ENCODE measurements at regions not wholly inside any gene's neighbourhood (a gene's known extent, or its start where the extent isn't known, plus 50 kb on each side); places are given as distances from the start of the nearest gene placed in this dataset.
"Not testable (repeated sequence)": the region's sequence is repeated elsewhere in the genome, so short reads cannot be mapped to it uniquely, and the experiment has no call there.

- no peak overlapping the region for H3K27ac Mint-ChIP-seq
- H3K4me3 Mint-ChIP-seq = no peak overlapping the region
- no peaks in the 10 kb centered on the region for H3K36me3 Mint-ChIP-seq (ENCODE audit: low read depth)
- H3K4me1 Mint-ChIP-seq = no peaks in the 10 kb centered on the region
- DNase-seq = no peak
- ChIA-PET CTCF (no interaction called here), POLR2A (no interaction called here)
- H3K27me3 Mint-ChIP-seq = no peaks in the 10 kb centered on the region
- H3K9me3 Mint-ChIP-seq = peaks cover 2% of the 10 kb centered on the region
Measured at GRCh38 chr4:117874216-117874615, 160.1 kb upstream of the NDST3 start.

- Mint-ChIP-seq H3K4me3 (no peak overlapping the region), H3K27me3 (no peaks in the 10 kb centered on the region), H3K27ac (no peak overlapping the region), H3K36me3 (ENCODE audit: low read depth) (no peaks in the 10 kb centered on the region), H3K4me1 (no peaks in the 10 kb centered on the region), H3K9me3 (no peaks in the 10 kb centered on the region)
- CTCF ChIA-PET = interaction anchor here (0.7 kb wide), 1 partner anchor 1617 kb away, joined by 3 read pairs; no protein-coding TSS in a partner anchor
- DNase-seq = no peak
- POLR2A ChIA-PET = no interaction called here
Measured at GRCh38 chr4:117889978-117890377, 144.3 kb upstream of the NDST3 start.

GRCh38 chr4:117893207-117893606, 141.1 kb upstream of the NDST3 start:
- ChIA-PET CTCF (no interaction called here), POLR2A (no interaction called here)
- Mint-ChIP-seq H3K9me3 (no peaks in the 10 kb centered on the region), H3K27me3 (no peaks in the 10 kb centered on the region), H3K27ac (no peak overlapping the region), H3K4me1 (no peaks in the 10 kb centered on the region), H3K36me3 (ENCODE audit: low read depth) (no peaks in the 10 kb centered on the region), H3K4me3 (no peak overlapping the region)
- DNase-seq = no peak

- no peaks in the 10 kb centered on the region for H3K36me3 Mint-ChIP-seq (ENCODE audit: low read depth)
- no peaks in the 10 kb centered on the region for H3K9me3 Mint-ChIP-seq
- ChIA-PET POLR2A (no interaction called here), CTCF (no interaction called here)
- no peaks in the 10 kb centered on the region for H3K4me1 Mint-ChIP-seq
- no peak overlapping the region for H3K4me3 Mint-ChIP-seq
- DNase-seq = no peak
- no peaks in the 10 kb centered on the region for H3K27me3 Mint-ChIP-seq
- no peak overlapping the region for H3K27ac Mint-ChIP-seq
Measured at GRCh38 chr4:117898496-117898895, 135.8 kb upstream of the NDST3 start.

GRCh38 chr4:117900832-117901231, 133.5 kb upstream of the NDST3 start:
- Mint-ChIP-seq H3K27ac (no peak overlapping the region), H3K9me3 (no peaks in the 10 kb centered on the region), H3K4me3 (no peak overlapping the region), H3K36me3 (ENCODE audit: low read depth) (no peaks in the 10 kb centered on the region), H3K4me1 (no peaks in the 10 kb centered on the region), H3K27me3 (no peaks in the 10 kb centered on the region)
- CTCF ChIA-PET = no interaction called here
- POLR2A ChIA-PET = no interaction called here
- DNase-seq = no peak

GRCh38 chr4:117907646-117908045, 126.6 kb upstream of the NDST3 start:
- CTCF ChIA-PET = no interaction called here
- H3K4me3 Mint-ChIP-seq = no peak overlapping the region
- DNase-seq = no peak
- no peaks in the 10 kb centered on the region for H3K36me3 Mint-ChIP-seq (ENCODE audit: low read depth)
- H3K27me3 Mint-ChIP-seq = no peaks in the 10 kb centered on the region
- H3K9me3 Mint-ChIP-seq = no peaks in the 10 kb centered on the region
- POLR2A ChIA-PET = no interaction called here
- H3K4me1 Mint-ChIP-seq = no peaks in the 10 kb centered on the region
- H3K27ac Mint-ChIP-seq = no peak overlapping the region

- ChIA-PET CTCF (no interaction called here), POLR2A (no interaction called here)
- H3K4me1 Mint-ChIP-seq = no peaks in the 10 kb centered on the region
- H3K9me3 Mint-ChIP-seq = no peaks in the 10 kb centered on the region
- H3K27me3 Mint-ChIP-seq = no peaks in the 10 kb centered on the region
- no peaks in the 10 kb centered on the region for H3K36me3 Mint-ChIP-seq (ENCODE audit: low read depth)
- DNase-seq = no peak
- H3K27ac Mint-ChIP-seq = no peak overlapping the region
- no peak overlapping the region for H3K4me3 Mint-ChIP-seq
Measured at GRCh38 chr4:117908306-117909207, 125.7 kb upstream of the NDST3 start.

GRCh38 chr4:117916728-117917127, 117.6 kb upstream of the NDST3 start:
- H3K36me3 Mint-ChIP-seq (ENCODE audit: low read depth) = no peaks in the 10 kb centered on the region
- POLR2A ChIA-PET = no interaction called here

GRCh38 chr4:117922311-117922710, 112.0 kb upstream of the NDST3 start:
- H3K27me3 Mint-ChIP-seq; H3K4me1 Mint-ChIP-seq; H3K27ac Mint-ChIP-seq; H3K9me3 Mint-ChIP-seq; H3K4me3 Mint-ChIP-seq; H3K36me3 Mint-ChIP-seq (ENCODE audit: low read depth); CTCF ChIA-PET; DNase-seq; POLR2A ChIA-PET: not testable (repeated sequence)

More at GRCh38 chr4:117916728-117917127, 117.6 kb upstream of the NDST3 start:
- Mint-ChIP-seq H3K4me1 (no peaks in the 10 kb centered on the region), H3K9me3 (peaks cover 4% of the 10 kb centered on the region), H3K27me3 (no peaks in the 10 kb centered on the region), H3K27ac (no peak overlapping the region), H3K4me3 (no peak overlapping the region)
- no peak for DNase-seq
- CTCF ChIA-PET = no interaction called here

- H3K4me1 Mint-ChIP-seq; H3K27ac Mint-ChIP-seq; H3K9me3 Mint-ChIP-seq; H3K27me3 Mint-ChIP-seq; H3K36me3 Mint-ChIP-seq (ENCODE audit: low read depth); CTCF ChIA-PET; H3K4me3 Mint-ChIP-seq; DNase-seq; POLR2A ChIA-PET: not testable (repeated sequence)
Measured at GRCh38 chr4:117927823-117928222, 106.5 kb upstream of the NDST3 start.

- POLR2A ChIA-PET = no interaction called here
- no peaks in the 10 kb centered on the region for H3K27me3 Mint-ChIP-seq
- no peak overlapping the region for H3K27ac Mint-ChIP-seq
- no peak overlapping the region for H3K4me3 Mint-ChIP-seq
- H3K4me1 Mint-ChIP-seq = no peaks in the 10 kb centered on the region
- H3K36me3 Mint-ChIP-seq (ENCODE audit: low read depth) = no peaks in the 10 kb centered on the region
- CTCF ChIA-PET = no interaction called here
- H3K9me3 Mint-ChIP-seq = peaks cover 4% of the 10 kb centered on the region
- no peak for DNase-seq
Measured at GRCh38 chr4:117941611-117942010, 92.7 kb upstream of the NDST3 start.

GRCh38 chr4:117949621-117950020, 84.7 kb upstream of the NDST3 start:
- no peaks in the 10 kb centered on the region for H3K36me3 Mint-ChIP-seq (ENCODE audit: low read depth)
- H3K27ac Mint-ChIP-seq = no peak overlapping the region
- ChIA-PET POLR2A (no interaction called here), CTCF (no interaction called here)
- H3K4me3 Mint-ChIP-seq = no peak overlapping the region
- no peaks in the 10 kb centered on the region for H3K4me1 Mint-ChIP-seq
- no peak for DNase-seq
- H3K9me3 Mint-ChIP-seq = peaks cover 3% of the 10 kb centered on the region
- no peaks in the 10 kb centered on the region for H3K27me3 Mint-ChIP-seq

- H3K9me3 Mint-ChIP-seq = no peaks in the 10 kb centered on the region
- no peaks in the 10 kb centered on the region for H3K4me1 Mint-ChIP-seq
- CTCF ChIA-PET = no interaction called here
- H3K4me3 Mint-ChIP-seq = no peak overlapping the region
- H3K27me3 Mint-ChIP-seq = no peaks in the 10 kb centered on the region
- no peak for DNase-seq
- H3K27ac Mint-ChIP-seq = no peak overlapping the region
- POLR2A ChIA-PET = no interaction called here
- H3K36me3 Mint-ChIP-seq (ENCODE audit: low read depth) = no peaks in the 10 kb centered on the region
Measured at GRCh38 chr4:117957571-117957970, 76.7 kb upstream of the NDST3 start.

GRCh38 chr4:117965622-117966021, 68.7 kb upstream of the NDST3 start:
- Mint-ChIP-seq H3K27me3 (no peaks in the 10 kb centered on the region), H3K4me1 (no peaks in the 10 kb centered on the region), H3K27ac (no peak overlapping the region), H3K9me3 (no peaks in the 10 kb centered on the region), H3K4me3 (no peak overlapping the region), H3K36me3 (ENCODE audit: low read depth) (no peaks in the 10 kb centered on the region)
- no peak for DNase-seq
- ChIA-PET CTCF (no interaction called here), POLR2A (no interaction called here)

All from activated CD4-positive, alpha-beta memory T cell treated with anti-CD3 and anti-CD28 coated beads, Interleukin-2, amount 10 ng/mL, durations not matched to agents 7 days and 5 days (primary cell).